ENCODE measurements at regions not wholly inside any gene's neighbourhood (a gene's known extent, or its start where the extent isn't known, plus 50 kb on each side); places are given as distances from the start of the nearest gene placed in this dataset.

DNA sequence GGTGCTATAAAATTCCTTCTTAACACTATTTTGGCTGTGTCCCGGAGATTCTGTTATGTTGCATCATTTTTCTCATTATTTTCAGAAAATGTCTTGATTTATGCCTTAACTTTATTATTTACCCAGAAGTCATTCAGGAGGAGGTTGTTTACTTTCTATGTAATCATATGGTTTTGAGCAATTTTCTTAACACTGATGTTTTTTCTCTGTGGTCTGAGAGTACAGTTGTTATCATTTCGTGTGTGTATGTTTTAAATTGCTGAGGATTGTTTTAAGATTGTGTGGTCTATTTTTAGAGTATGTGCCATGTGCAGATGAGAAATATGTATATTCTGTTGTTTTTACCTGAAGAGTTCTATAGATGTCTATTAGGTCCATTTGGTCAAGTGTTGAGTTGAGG, 498.1 kb upstream of the ZNF608 start:
- Histone ChIP-seq H4K20me1 (ENCODE audit: insufficient read depth, low read length) (no peaks in the 10 kb centered on the region), H3K27ac (ENCODE audit: extremely low read length, insufficient read depth, low read length) (no peak overlapping the region), H3K9ac (ENCODE audit: insufficient read depth, low read depth, low read length) (no peak overlapping the region), H3K36me3 (replicated peaks in 1 of 2; ENCODE audit: control insufficient read depth in 1 of 2, insufficient read depth in 2 of 2, low read length in 2 of 2) (no peaks in the 10 kb centered on the region), H3K79me2 (ENCODE audit: insufficient read depth, low read length) (no peaks in the 10 kb centered on the region), H3K27me3 (ENCODE audit: control insufficient read depth in 1 of 2, insufficient read depth in 2 of 2, low read length in 2 of 2) (no peaks in the 10 kb centered on the region), H3K4me2 (ENCODE audit: low read depth, low read length) (no peak overlapping the region), H3K9me3 (ENCODE audit: low read length) (peaks cover 11% of the 10 kb centered on the region; the same call in 1 of the 2 replicates), H2AFZ (ENCODE audit: low read length) (no peak overlapping the region), H3K4me3 (replicated peaks in 1 of 3; ENCODE audit: insufficient read depth in 1 of 3, low read depth in 2 of 3, low read length in 3 of 3) (no peak overlapping the region), H3K4me1 (ENCODE audit: insufficient read depth, low read length) (no peaks in the 10 kb centered on the region)
- no TSS peak for BruUV-seq (replicated peaks)
- FAIRE-seq (no peak), ATAC-seq (no peak), DNase-seq (ENCODE audit: low spot score) (no peak)
- in situ Hi-C loops (cut with HindIII; ENCODE audit: extremely low pct_ligation_motif_present, low pct_unique_long_range_greater_than_20kb), result no loop called here
- WGBS (ENCODE audit: low lambda C conversion rate), result 16% methylated on average over 2 of the region's 2 CpGs
- no peak for TF ChIP-seq GZF1 (CRISPR knock-in tag; IDR thresholded peaks at IDR 0.05)
- ChIA-PET CTCF (ENCODE audit: low intra/inter-chr PET ratio, low total read pairs) (no interaction called here), POLR2A (no interaction called here)
- intact Hi-C loops (cut with micrococcal nuclease; ENCODE audit: unreplicated experiment), result no loop called here

GRCh38 chr5:125245216-125245615, 498.8 kb upstream of the ZNF608 start:
- H3K9me3 ChIP-seq (ENCODE audit: low read length), result peaks cover 16% of the 10 kb centered on the region; the same call in 1 of the 2 replicates
- H3K4me1 ChIP-seq (ENCODE audit: insufficient read depth, low read length), result no peaks in the 10 kb centered on the region
- no peak for FAIRE-seq
- no peak overlapping the region for H3K9ac ChIP-seq (ENCODE audit: insufficient read depth, low read depth, low read length)
- no peaks in the 10 kb centered on the region for H3K36me3 ChIP-seq (replicated peaks in 1 of 2; ENCODE audit: control insufficient read depth in 1 of 2, insufficient read depth in 2 of 2, low read length in 2 of 2)
- 11% methylated on average over 1 of the region's 4 CpGs for WGBS (ENCODE audit: low lambda C conversion rate)
- ChIA-PET POLR2A (no interaction called here), CTCF (ENCODE audit: low intra/inter-chr PET ratio, low total read pairs) (no interaction called here)
- no peaks in the 10 kb centered on the region for H3K79me2 ChIP-seq (ENCODE audit: insufficient read depth, low read length)
- no peaks in the 10 kb centered on the region for H4K20me1 ChIP-seq (ENCODE audit: insufficient read depth, low read length)
- TF ChIP-seq ZNF552 (CRISPR knock-in tag; IDR thresholded peaks at IDR 0.05; ENCODE audit: borderline replicate concordance), result no peak
- no peak for TF ChIP-seq FOXK1 (CRISPR knock-in tag; IDR thresholded peaks at IDR 0.05; ENCODE audit: borderline replicate concordance, low read depth)
- TF ChIP-seq, protein P1, sequence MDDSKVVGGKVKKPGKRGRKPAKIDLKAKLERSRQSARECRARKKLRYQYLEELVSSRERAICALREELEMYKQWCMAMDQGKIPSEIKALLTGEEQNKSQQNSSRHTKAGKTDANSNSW (CRISPR knock-in tag; IDR thresholded peaks at IDR 0.05; ENCODE audit: borderline replicate concordance), result no peak
- no peak for TF ChIP-seq TAF1 (CRISPR knock-in tag; IDR thresholded peaks at IDR 0.05)
- no peak for TF ChIP-seq NR2F1 (CRISPR knock-in tag; IDR thresholded peaks at IDR 0.05)
- no peak for TF ChIP-seq MED8 (CRISPR knock-in tag; IDR thresholded peaks at IDR 0.05; ENCODE audit: insufficient replicate concordance)
- TF ChIP-seq SRSF4 (IDR thresholded peaks at IDR 0.05; ENCODE audit: low read depth, low read length, poor library complexity, severe bottlenecking), result no peak
- TF ChIP-seq, protein P2, sequence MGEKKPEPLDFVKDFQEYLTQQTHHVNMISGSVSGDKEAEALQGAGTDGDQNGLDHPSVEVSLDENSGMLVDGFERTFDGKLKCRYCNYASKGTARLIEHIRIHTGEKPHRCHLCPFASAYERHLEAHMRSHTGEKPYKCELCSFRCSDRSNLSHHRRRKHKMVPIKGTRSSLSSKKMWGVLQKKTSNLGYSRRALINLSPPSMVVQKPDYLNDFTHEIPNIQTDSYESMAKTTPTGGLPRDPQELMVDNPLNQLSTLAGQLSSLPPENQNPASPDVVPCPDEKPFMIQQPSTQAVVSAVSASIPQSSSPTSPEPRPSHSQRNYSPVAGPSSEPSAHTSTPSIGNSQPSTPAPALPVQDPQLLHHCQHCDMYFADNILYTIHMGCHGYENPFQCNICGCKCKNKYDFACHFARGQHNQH (CRISPR knock-in tag; IDR thresholded peaks at IDR 0.05), result no peak
- no peak for TF ChIP-seq CREM (IDR thresholded peaks at IDR 0.05)
- no peak for TF ChIP-seq CREM (CRISPR knock-in tag; IDR thresholded peaks at IDR 0.05)
- no peaks in the 10 kb centered on the region for H3K27me3 ChIP-seq (ENCODE audit: control insufficient read depth in 1 of 2, insufficient read depth in 2 of 2, low read length in 2 of 2)
- no peak overlapping the region for H3K4me2 ChIP-seq (ENCODE audit: low read depth, low read length)
- no TSS peak for BruUV-seq (replicated peaks)
- no peak overlapping the region for H2AFZ ChIP-seq (ENCODE audit: low read length)
- no peak for DNase-seq (ENCODE audit: low spot score)
- no peak overlapping the region for H3K4me3 ChIP-seq (replicated peaks in 1 of 3; ENCODE audit: insufficient read depth in 1 of 3, low read depth in 2 of 3, low read length in 3 of 3)
- ATAC-seq, result no peak
- intact Hi-C loops (cut with micrococcal nuclease; ENCODE audit: unreplicated experiment) (no loop called here), in situ Hi-C loops (cut with HindIII; ENCODE audit: extremely low pct_ligation_motif_present, low pct_unique_long_range_greater_than_20kb) (no loop called here)
- H3K27ac ChIP-seq (ENCODE audit: extremely low read length, insufficient read depth, low read length), result no peak overlapping the region

All from HepG2 (cell line).